PC-3 (cell line): ENCODE measurements at regions not wholly inside any gene's neighbourhood (a gene's known extent, or its start where the extent isn't known, plus 50 kb on each side); places are given as distances from the start of the nearest gene placed in this dataset.

ENCODE experiments used
- ATAC-seq: fragments of 200-7000 bp; cut with Tn5 transposase; 2 replicates; pipeline ENCODE4 v1.9.1; 2020; ENCODE audit warnings: mild to moderate bottlenecking, moderate library complexity
- BruUV-seq: library from RNA; stranded (reverse); fragments of 400-500 nt; replicated peaks from 2 replicates; lab custom pipeline; 2021; lab: Mats Ljungman, UMichigan
- CTCF ChIA-PET: fragments of 300-600 bp; sonication (Branson Sonifier 250); formaldehyde crosslinking; loops from one replicate; lab custom pipeline; 2022; ENCODE audit warnings: antibody characterized with exemption; lab: Charles Lee
- POLR2A ChIA-PET: fragments of 300-600 bp; sonication (Branson Sonifier 250); formaldehyde crosslinking; loops from one replicate; lab custom pipeline; 2022; ENCODE audit warnings: antibody characterized with exemption; ENCODE audit not compliant: unreplicated experiment; lab: Charles Lee
- DNase-seq: peaks from one replicate; pipeline ENCODE4 v3.0.0-alpha.2; 2015
- H2AFZ ChIP-seq: fragments of 300-600 bp; sonication (generic); 2 replicates; pipeline ENCODE4 v1.6.0; 2016; ENCODE audit warnings: antibody characterized with exemption, low read length
- H3F3A ChIP-seq: fragments of 300-600 bp; sonication (generic); one replicate; pipeline ENCODE4 v1.6.0; 2017; ENCODE audit warnings: antibody characterized with exemption, low read length, control low read depth, mild to moderate bottlenecking; ENCODE audit not compliant: unreplicated experiment
- H3K27ac ChIP-seq: fragments of 300-600 bp; sonication (generic); 2 replicates; pipeline ENCODE4 v1.5.1; 2016; ENCODE audit warnings: mild to moderate bottlenecking, low read length
- H3K27me3 ChIP-seq: fragments of 300-600 bp; sonication (generic); 2 replicates; pipeline ENCODE4 v1.6.1; 2016; ENCODE audit warnings: low read length, mixed read lengths
- H3K36me3 ChIP-seq: fragments of 300-600 bp; sonication (generic); 2 replicates; pipeline ENCODE4 v1.6.1; 2016; ENCODE audit warnings: low read depth, mixed run types, low read length, mixed read lengths
- H3K4me1 ChIP-seq: fragments of 300-600 bp; sonication (generic); 2 replicates; pipeline ENCODE4 v1.5.1; 2016; ENCODE audit warnings: low read length; ENCODE audit not compliant: insufficient read depth
- H3K4me2 ChIP-seq: fragments of 300-600 bp; sonication (generic); 2 replicates; pipeline ENCODE4 v1.6.0; 2016; ENCODE audit warnings: low read length
- H3K4me3 ChIP-seq: fragments of 300-600 bp; sonication (generic); 2 replicates; pipeline ENCODE4 v1.5.1; 2016; ENCODE audit warnings: mild to moderate bottlenecking, low read length, mixed read lengths
- H3K79me2 ChIP-seq: fragments of 300-600 bp; sonication (generic); 2 replicates; pipeline ENCODE4 v1.6.1; 2017; ENCODE audit warnings: low read length, mixed read lengths
- H3K9ac ChIP-seq: fragments of 300-600 bp; sonication (generic); 2 replicates; pipeline ENCODE4 v1.6.0; 2016; ENCODE audit warnings: mild to moderate bottlenecking, low read length
- H3K9me2 ChIP-seq: fragments of 300-600 bp; sonication (generic); replicated peaks from 2 replicates; pipeline ENCODE4 v1.6.1; 2016; ENCODE audit warnings: mixed run types, low read length, mixed read lengths
- H3K9me3 ChIP-seq: fragments of 300-600 bp; sonication (generic); 2 replicates; pipeline ENCODE4 v1.6.1; 2016; ENCODE audit warnings: low read length, mixed read lengths
- H4K20me1 ChIP-seq: fragments of 300-600 bp; sonication (generic); 2 replicates; pipeline ENCODE4 v1.6.1; 2016; ENCODE audit warnings: low read length, mixed read lengths
- CTCF ChIP-seq: fragments of 300-600 bp; sonication (generic); conservative IDR thresholded peaks from 2 replicates; pipeline ENCODE4 v1.5.1; 2017; ENCODE audit warnings: antibody characterized with exemption, low read depth, mild to moderate bottlenecking, low read length
- EZH2 ChIP-seq: fragments of 300-600 bp; sonication (generic); IDR thresholded peaks from one replicate; pipeline ENCODE4 v1.6.1; 2017; ENCODE audit warnings: antibody characterized with exemption, mild to moderate bottlenecking, low read length; ENCODE audit not compliant: unreplicated experiment
- EZH2phosphoT487 ChIP-seq: fragments of 300-600 bp; sonication (generic); IDR thresholded peaks from 2 replicates; pipeline ENCODE4 v1.6.1; 2018; ENCODE audit warnings: mild to moderate bottlenecking, antibody characterized with exemption, low read length, borderline replicate concordance
- intact Hi-C: fragments of 100-400 bp; cut with micrococcal nuclease; formaldehyde crosslinking; loops from 2 replicates; pipeline ENCODE4 v1.9.0; 2023

GRCh38 chr2:22692746-22693145, 692.2 kb upstream of the KLHL29 start:
- Histone ChIP-seq H3K4me3 (no peak overlapping the region), H4K20me1 (no peaks in the 10 kb centered on the region), H3K27ac (no peak overlapping the region), H3K36me3 (no peaks in the 10 kb centered on the region), H3K4me1 (no peaks in the 10 kb centered on the region), H3K9me2 (no peaks in the 10 kb centered on the region), H3K4me2 (no peak overlapping the region), H2AFZ (no peak overlapping the region), H3K9me3 (peaks cover 14% of the 10 kb centered on the region), H3K27me3 (no peaks in the 10 kb centered on the region), H3F3A (no peaks in the 10 kb centered on the region), H3K79me2 (no peaks in the 10 kb centered on the region), H3K9ac (no peak overlapping the region)
- ATAC-seq, result no peak
- TF ChIP-seq EZH2 (no peak), EZH2phosphoT487 (no peak), CTCF (no peak)
- no peak for DNase-seq
- intact Hi-C loops, result no loop called here
- ChIA-PET CTCF (no interaction called here), POLR2A (no interaction called here)
- BruUV-seq, result no TSS peak

GRCh38 chr2:22694300-22694699, 690.7 kb upstream of the KLHL29 start:
- peaks cover 17% of the 10 kb centered on the region for H3K9me3 ChIP-seq
- no peak for DNase-seq
- CTCF ChIA-PET, result no interaction called here
- H3K79me2 ChIP-seq, result no peaks in the 10 kb centered on the region
- no peak overlapping the region for H3K27ac ChIP-seq
- no peak overlapping the region for H2AFZ ChIP-seq
- POLR2A ChIA-PET, result no interaction called here
- ATAC-seq, result no peak
- BruUV-seq, result no TSS peak
- no peaks in the 10 kb centered on the region for H3K4me1 ChIP-seq
- no peaks in the 10 kb centered on the region for H3K9me2 ChIP-seq
- H4K20me1 ChIP-seq, result no peaks in the 10 kb centered on the region
- H3K36me3 ChIP-seq, result no peaks in the 10 kb centered on the region
- no peak overlapping the region for H3K4me3 ChIP-seq
- intact Hi-C loops, result no loop called here
- H3K27me3 ChIP-seq, result no peaks in the 10 kb centered on the region
- H3K4me2 ChIP-seq, result no peak overlapping the region
- no peak overlapping the region for H3K9ac ChIP-seq
- H3F3A ChIP-seq, result no peaks in the 10 kb centered on the region
- TF ChIP-seq EZH2phosphoT487 (no peak), EZH2 (no peak), CTCF (no peak)

GRCh38 chr2:22694856-22695255, 690.1 kb upstream of the KLHL29 start:
- Histone ChIP-seq H3K9me2 (no peaks in the 10 kb centered on the region), H3K27me3 (no peaks in the 10 kb centered on the region), H3K4me2 (no peak overlapping the region), H3K9ac (no peak overlapping the region), H3F3A (no peaks in the 10 kb centered on the region), H4K20me1 (no peaks in the 10 kb centered on the region), H3K79me2 (no peaks in the 10 kb centered on the region), H3K27ac (no peak overlapping the region), H3K9me3 (peaks cover 18% of the 10 kb centered on the region), H2AFZ (no peak overlapping the region), H3K4me1 (no peaks in the 10 kb centered on the region), H3K36me3 (no peaks in the 10 kb centered on the region), H3K4me3 (no peak overlapping the region)
- intact Hi-C loops, result no loop called here
- CTCF ChIA-PET, result no interaction called here
- BruUV-seq, result no TSS peak
- POLR2A ChIA-PET, result no interaction called here
- TF ChIP-seq EZH2phosphoT487 (no peak), CTCF (no peak), EZH2 (no peak)
- no peak for ATAC-seq
- no peak for DNase-seq
